Inflammatory macrophage (primary cell): ENCODE measurements at regions not wholly inside any gene's neighbourhood (a gene's known extent, or its start where the extent isn't known, plus 50 kb on each side); places are given as distances from the start of the nearest gene placed in this dataset.
A peak's percentile ranks its signal among the peaks of the same experiment; 100 is the strongest.

Experiments
- DNase-seq, 2 donors: peaks; one replicate each; pipeline ENCODE4 v3.0.0-alpha.2; 2020 to 2022

GRCh38 chr3:72370947-72371346, 477.3 kb downstream of the SHQ1 start:
- DNase-seq = no peak

GRCh38 chr3:72369681-72370080, 478.6 kb downstream of the SHQ1 start:
- DNase-seq = no peak

GRCh38 chr3:72368331-72368975, 479.8 kb downstream of the SHQ1 start:
- no peak for DNase-seq

- DNase-seq = peak; percentile 20 to 26
Observed at GRCh38 chr3:72361990-72362389, 486.3 kb downstream of the SHQ1 start.

- DNase-seq = no peak
Observed at GRCh38 chr3:72359743-72360142, 488.5 kb downstream of the SHQ1 start.

GRCh38 chr3:72355168-72355567, 493.1 kb downstream of the SHQ1 start:
- DNase-seq = no peak

GRCh38 chr3:72354486-72354885, 493.8 kb downstream of the SHQ1 start:
- no peak for DNase-seq

GRCh38 chr3:72353236-72354128, 494.8 kb downstream of the SHQ1 start:
- no peak for DNase-seq

GRCh38 chr3:72352176-72352575, 496.1 kb downstream of the SHQ1 start:
- DNase-seq = no peak

- no peak for DNase-seq
Observed at GRCh38 chr3:72351536-72351935, 496.7 kb downstream of the SHQ1 start.

- no peak for DNase-seq
Observed at GRCh38 chr3:72350761-72351505, 497.3 kb downstream of the SHQ1 start.

- DNase-seq = no peak
Observed at GRCh38 chr3:72348357-72348756, 499.9 kb downstream of the SHQ1 start.

GRCh38 chr3:72347819-72348319, 500.4 kb downstream of the SHQ1 start:
- DNase-seq = peak; percentile 45 to 61

GRCh38 chr3:72346526-72346926, 501.7 kb downstream of the SHQ1 start:
- DNase-seq = peak; percentile 57 to 66

- no peak for DNase-seq
Observed at GRCh38 chr3:72345980-72346379, 502.3 kb downstream of the SHQ1 start.

GRCh38 chr3:72345237-72345878, 502.9 kb downstream of the SHQ1 start:
- DNase-seq = no peak

- DNase-seq = no peak
Observed at GRCh38 chr3:72344647-72345046, 503.6 kb downstream of the SHQ1 start.

GRCh38 chr3:72344236-72344635, 504.0 kb downstream of the SHQ1 start:
- DNase-seq = peak; percentile 51 to 53

GRCh38 chr3:72343078-72343477, 505.2 kb downstream of the SHQ1 start:
- no peak for DNase-seq

GRCh38 chr3:72342450-72342849, 505.8 kb downstream of the SHQ1 start:
- no peak for DNase-seq

- no peak for DNase-seq
Observed at GRCh38 chr3:72341920-72342319, 506.3 kb downstream of the SHQ1 start.

GRCh38 chr3:72341380-72341770, 506.9 kb downstream of the SHQ1 start:
- DNase-seq = no peak
